ENCODE measurements at regions not wholly inside any gene's neighbourhood (a gene's known extent, or its start where the extent isn't known, plus 50 kb on each side); places are given as distances from the start of the nearest gene placed in this dataset.

GRCh38 chr6:119874381-119874780 is 524.8 kb upstream of the MAN1A1 start:
- intact Hi-C loops (cut with micrococcal nuclease): no loop called here
- H2AFZ ChIP-seq (ENCODE audit: insufficient read depth, low read depth, low read length, poor library complexity, severe bottlenecking): no peak overlapping the region
- H3K9me3 Mint-ChIP-seq: peaks cover 0 to 2% (median 0%) of the 10 kb centered on the region in 7 donors
- no peak overlapping the region for H3K4me2 ChIP-seq (replicated peaks; ENCODE audit: extremely low read depth, low read length, poor library complexity, severe bottlenecking)
- H3K27ac ChIP-seq (ENCODE audit: low read depth in 1 of 2, low read length in 2 of 2): no peak overlapping the region
- no peaks in the 10 kb centered on the region for H3K27me3 ChIP-seq (ENCODE audit: control insufficient read depth in 2 of 2, insufficient read depth in 2 of 2, low read length in 2 of 2)
- H3K27ac Mint-ChIP-seq: no peak overlapping the region
- DNase-seq: no peak
- WGBS (ENCODE audit: insufficient coverage): no CpG with 5 or more reads among the region's 4 CpGs
- no peaks in the 10 kb centered on the region for H3K4me1 ChIP-seq (ENCODE audit: control insufficient read depth in 1 of 2, insufficient read depth in 2 of 2, low read length in 2 of 2)
- no peak for TF ChIP-seq CTCF (IDR thresholded peaks at IDR 0.05)
- H3K4me3 ChIP-seq (replicated peaks in 1 of 3; ENCODE audit: low read depth in 2 of 3, low read length in 3 of 3): no peak overlapping the region
- no peaks in the 10 kb centered on the region for H3K36me3 Mint-ChIP-seq
- H3K4me3 Mint-ChIP-seq: no peak overlapping the region
- H3K36me3 ChIP-seq (replicated peaks in 1 of 2; ENCODE audit: control insufficient read depth in 1 of 2, insufficient read depth in 2 of 2, low read length in 2 of 2): no peaks in the 10 kb centered on the region
- H3K27me3 Mint-ChIP-seq (ENCODE audit: low read depth in 3 of 3): no peaks in the 10 kb centered on the region
- no peaks in the 10 kb centered on the region for H3K4me1 Mint-ChIP-seq
- no peak overlapping the region for H3K9ac ChIP-seq (ENCODE audit: insufficient read depth, low read length, poor library complexity, severe bottlenecking)
- no peaks in the 10 kb centered on the region for H4K20me1 ChIP-seq (ENCODE audit: insufficient read depth, low read length)
- no peaks in the 10 kb centered on the region for H3K79me2 ChIP-seq (ENCODE audit: insufficient read depth, low read length)
- no peaks in the 10 kb centered on the region for H3K9me3 ChIP-seq (replicated peaks in 1 of 2; ENCODE audit: control insufficient read depth in 1 of 2, insufficient read depth in 1 of 2, low read length in 2 of 2)

GRCh38 chr6:119873107-119873506 is 523.5 kb upstream of the MAN1A1 start:
- no peak overlapping the region for H3K4me2 ChIP-seq (replicated peaks; ENCODE audit: extremely low read depth, low read length, poor library complexity, severe bottlenecking)
- H3K9ac ChIP-seq (ENCODE audit: insufficient read depth, low read length, poor library complexity, severe bottlenecking): no peak overlapping the region
- no peaks in the 10 kb centered on the region for H3K4me1 Mint-ChIP-seq
- no peaks in the 10 kb centered on the region for H4K20me1 ChIP-seq (ENCODE audit: insufficient read depth, low read length)
- H3K27me3 ChIP-seq (ENCODE audit: control insufficient read depth in 2 of 2, insufficient read depth in 2 of 2, low read length in 2 of 2): no peaks in the 10 kb centered on the region
- no peaks in the 10 kb centered on the region for H3K27me3 Mint-ChIP-seq (ENCODE audit: low read depth in 3 of 3)
- no CpG with 5 or more reads among the region's 1 CpG for WGBS (ENCODE audit: insufficient coverage)
- H3K4me3 Mint-ChIP-seq: no peak overlapping the region
- H3K9me3 ChIP-seq (replicated peaks in 1 of 2; ENCODE audit: control insufficient read depth in 1 of 2, insufficient read depth in 1 of 2, low read length in 2 of 2): no peaks in the 10 kb centered on the region
- H2AFZ ChIP-seq (ENCODE audit: insufficient read depth, low read depth, low read length, poor library complexity, severe bottlenecking): no peak overlapping the region
- intact Hi-C loops (cut with micrococcal nuclease): no loop called here
- no peaks in the 10 kb centered on the region for H3K79me2 ChIP-seq (ENCODE audit: insufficient read depth, low read length)
- H3K9me3 Mint-ChIP-seq: peaks cover 0 to 2% (median 0%) of the 10 kb centered on the region in 7 donors
- no peaks in the 10 kb centered on the region for H3K36me3 Mint-ChIP-seq
- H3K36me3 ChIP-seq (replicated peaks in 1 of 2; ENCODE audit: control insufficient read depth in 1 of 2, insufficient read depth in 2 of 2, low read length in 2 of 2): no peaks in the 10 kb centered on the region
- no peak overlapping the region for H3K27ac Mint-ChIP-seq
- TF ChIP-seq CTCF (IDR thresholded peaks at IDR 0.05): no peak
- no peak overlapping the region for H3K4me3 ChIP-seq (replicated peaks in 1 of 3; ENCODE audit: low read depth in 2 of 3, low read length in 3 of 3)
- H3K4me1 ChIP-seq (ENCODE audit: control insufficient read depth in 1 of 2, insufficient read depth in 2 of 2, low read length in 2 of 2): no peaks in the 10 kb centered on the region
- no peak for DNase-seq
- H3K27ac ChIP-seq (ENCODE audit: low read depth in 1 of 2, low read length in 2 of 2): no peak overlapping the region
